GM18505 (cell line): ENCODE measurements at regions not wholly inside any gene's neighbourhood (a gene's known extent, or its start where the extent isn't known, plus 50 kb on each side); places are given as distances from the start of the nearest gene placed in this dataset.
A peak's percentile ranks its signal among the peaks of the same experiment; 100 is the strongest.
"Not testable (repeated sequence)": the region's sequence is repeated elsewhere in the genome, so short reads cannot be mapped to it uniquely, and the experiment has no call there.

Experiments used
- ATAC-seq: cut with Tn5 transposase; IDR thresholded peaks from one replicate; pipeline ENCODE4 v1.9.1; 2021; ENCODE audit not compliant: unreplicated experiment
- POLR2A ChIP-seq: IDR thresholded peaks from 4 replicates; pipeline ENCODE4 v1.6.1; 2011; ENCODE audit warnings: borderline replicate concordance; ENCODE audit not compliant: insufficient read depth, insufficient read length; ENCODE audit errors: extremely low read depth

GRCh38 chr2:183541766-183542165 is 417.5 kb downstream of the NUP35 start:
- no peak for TF ChIP-seq POLR2A
- ATAC-seq, result no peak

- no peak for ATAC-seq
- TF ChIP-seq POLR2A, result no peak
These were observed 418.4 kb downstream of the NUP35 start for GRCh38 chr2:183542606-183543005.

- peak; percentile 6 for ATAC-seq
- no peak for TF ChIP-seq POLR2A
These were observed 419.0 kb downstream of the NUP35 start for GRCh38 chr2:183543222-183543621.

GRCh38 chr2:183543731-183544130 is 419.5 kb downstream of the NUP35 start:
- peak; percentile 94 for ATAC-seq
- no peak for TF ChIP-seq POLR2A

- ATAC-seq, result not testable (repeated sequence)
These were observed 422.5 kb downstream of the NUP35 start for GRCh38 chr2:183546560-183547350.

- TF ChIP-seq POLR2A, result no peak
- no peak for ATAC-seq
These were observed 428.5 kb downstream of the NUP35 start for GRCh38 chr2:183552716-183553115.

GRCh38 chr2:183564726-183565125 is 440.5 kb downstream of the NUP35 start:
- TF ChIP-seq POLR2A, result no peak
- ATAC-seq, result no peak

GRCh38 chr2:183575481-183575880 is 451.2 kb downstream of the NUP35 start:
- TF ChIP-seq POLR2A, result no peak
- no peak for ATAC-seq

GRCh38 chr2:183579686-183580085 is 455.4 kb downstream of the NUP35 start:
- no peak for ATAC-seq
- no peak for TF ChIP-seq POLR2A

GRCh38 chr2:183592271-183592670 is 468.0 kb downstream of the NUP35 start:
- no peak for ATAC-seq
- TF ChIP-seq POLR2A, result no peak

- ATAC-seq, result no peak
- TF ChIP-seq POLR2A, result no peak
These were observed 469.9 kb downstream of the NUP35 start for GRCh38 chr2:183594150-183594549.

- no peak for ATAC-seq
- no peak for TF ChIP-seq POLR2A
These were observed 473.6 kb downstream of the NUP35 start for GRCh38 chr2:183597841-183598240.

GRCh38 chr2:183604065-183604464 is 479.8 kb downstream of the NUP35 start:
- no peak for ATAC-seq

GRCh38 chr2:183605440-183605839 is 481.2 kb downstream of the NUP35 start:
- TF ChIP-seq POLR2A, result no peak
- ATAC-seq, result no peak

More at GRCh38 chr2:183604065-183604464, 479.8 kb downstream of the NUP35 start:
- TF ChIP-seq POLR2A, result no peak
